IMR-90 (cell line): ENCODE measurements at regions not wholly inside any gene's neighbourhood (a gene's known extent, or its start where the extent isn't known, plus 50 kb on each side); places are given as distances from the start of the nearest gene placed in this dataset.
"Not testable (repeated sequence)": the region's sequence is repeated elsewhere in the genome, so short reads cannot be mapped to it uniquely, and the experiment has no call there.

Experiments used
- ATAC-seq: fragments of 200-7000 bp; cut with Tn5 transposase; 2 replicates; pipeline ENCODE4 v1.9.1; 2020; ENCODE audit warnings: low read depth, mild to moderate bottlenecking, moderate library complexity
- BruUV-seq: library from RNA; stranded (reverse); fragments of 400-500 nt; replicated peaks from 2 replicates; lab custom pipeline; 2021; lab: Mats Ljungman, UMichigan
- CTCF ChIA-PET: fragments of 300-600 bp; formaldehyde crosslinking; extraction: SDS; loops from one replicate; lab custom pipeline; 2021; ENCODE audit warnings: antibody characterized with exemption; lab: Yijun Ruan, JAX
- POLR2A ChIA-PET: fragments of 300-600 bp; sonication (Branson Sonifier 250); formaldehyde crosslinking; loops from one replicate; lab custom pipeline; 2022; ENCODE audit warnings: antibody characterized with exemption; ENCODE audit not compliant: unreplicated experiment; lab: Charles Lee
- DNase-seq: peaks from one replicate; pipeline ENCODE4 v3.0.0; 2013
- H2AFZ ChIP-seq: replicated peaks from 2 replicates; pipeline ENCODE3; 2013; ENCODE audit warnings: low read length, mild to moderate bottlenecking; ENCODE audit not compliant: poor library complexity
- H2AK5ac ChIP-seq: 2 replicates; pipeline ENCODE4 v1.6.1; 2013; ENCODE audit warnings: low read depth, low read length, inconsistent platforms
- H2AK9ac ChIP-seq: replicated peaks from 2 replicates; pipeline ENCODE3; 2013; ENCODE audit warnings: mild to moderate bottlenecking, low read depth, low read length, moderate library complexity; ENCODE audit not compliant: poor library complexity
- H2BK120ac ChIP-seq: 2 replicates; pipeline ENCODE4 v1.6.1; 2013; ENCODE audit warnings: low read depth, low read length, inconsistent platforms
- H2BK15ac ChIP-seq: 3 replicates; pipeline ENCODE4 v1.6.1; 2013; ENCODE audit warnings: low read depth, low read length, inconsistent platforms
- H2BK20ac ChIP-seq: 2 replicates; pipeline ENCODE4 v1.6.1; 2013; ENCODE audit warnings: low read depth, mild to moderate bottlenecking, inconsistent platforms, low read length, moderate library complexity
- H2BK5ac ChIP-seq: 2 replicates; pipeline ENCODE4 v1.6.1; 2013; ENCODE audit warnings: mild to moderate bottlenecking, low read depth, low read length, inconsistent platforms; ENCODE audit not compliant: poor library complexity, severe bottlenecking
- H3K14ac ChIP-seq: replicated peaks from 2 replicates; pipeline ENCODE4 v1.6.1; 2013; ENCODE audit warnings: low read depth, low read length, inconsistent platforms
- H3K18ac ChIP-seq: 2 replicates; pipeline ENCODE4 v1.6.1; 2013; ENCODE audit warnings: low read depth, low read length, control low read depth
- H3K23ac ChIP-seq: 2 replicates; pipeline ENCODE4 v1.6.1; 2013; ENCODE audit warnings: low read depth, low read length, inconsistent platforms
- H3K27ac ChIP-seq: 2 replicates; pipeline ENCODE4 v1.5.1; 2013; ENCODE audit warnings: mild to moderate bottlenecking, control low read depth, low read length; ENCODE audit not compliant: insufficient read depth
- H3K27me3 ChIP-seq: 2 replicates; pipeline ENCODE4 v1.6.1; 2013; ENCODE audit warnings: low read length; ENCODE audit not compliant: control insufficient read depth, insufficient read depth
- H3K36me3 ChIP-seq: 2 replicates; pipeline ENCODE4 v1.6.1; 2013; ENCODE audit warnings: low read length, mixed read lengths; ENCODE audit not compliant: control insufficient read depth, insufficient read depth
- H3K4ac ChIP-seq: 2 replicates; pipeline ENCODE4 v1.6.1; 2013; ENCODE audit warnings: low read depth, low read length, inconsistent platforms
- H3K4me1 ChIP-seq: 2 replicates; pipeline ENCODE4 v1.6.1; 2013; ENCODE audit warnings: low read length, mixed read lengths; ENCODE audit not compliant: control insufficient read depth, insufficient read depth
- H3K4me2 ChIP-seq: 2 replicates; pipeline ENCODE4 v1.6.1; 2013; ENCODE audit warnings: low read depth, mild to moderate bottlenecking, control low read depth, low read length, moderate library complexity
- H3K4me3 ChIP-seq: 2 replicates; pipeline ENCODE4 v1.5.1; 2013; ENCODE audit warnings: low read depth, mild to moderate bottlenecking, control low read depth, low read length, moderate library complexity; ENCODE audit not compliant: insufficient read depth
- H3K56ac ChIP-seq: 2 replicates; pipeline ENCODE4 v1.6.1; 2013; ENCODE audit warnings: low read length, inconsistent platforms; ENCODE audit not compliant: insufficient read depth; ENCODE audit errors: extremely low read depth
- H3K79me1 ChIP-seq, 2 experiments: 2 replicates each; pipeline ENCODE4 v1.6.1; 2013; ENCODE audit warnings: low read length in 2 of 2, inconsistent platforms in 1 of 2, low read depth in 1 of 2
- H3K9ac ChIP-seq: 2 replicates; pipeline ENCODE4 v1.6.1; 2013; ENCODE audit warnings: low read depth, low read length, control low read depth
- H3K9me1 ChIP-seq: 2 replicates; pipeline ENCODE4 v1.6.1; 2013; ENCODE audit warnings: low read length, inconsistent platforms; ENCODE audit not compliant: insufficient read depth
- H3K9me3 ChIP-seq: 2 replicates; pipeline ENCODE4 v1.6.1; 2013; ENCODE audit warnings: low read length; ENCODE audit not compliant: control insufficient read depth, insufficient read depth
- H4K20me1 ChIP-seq: 2 replicates; pipeline ENCODE4 v1.6.1; 2013; ENCODE audit warnings: low read length, inconsistent platforms; ENCODE audit not compliant: insufficient read depth
- H4K5ac ChIP-seq: 2 replicates; pipeline ENCODE4 v1.6.1; 2013; ENCODE audit warnings: mild to moderate bottlenecking, low read depth, low read length, control low read depth
- H4K8ac ChIP-seq, 2 experiments: 2 replicates each; pipeline ENCODE4 v1.6.1; 2013; ENCODE audit warnings: low read depth in 2 of 2, low read length in 2 of 2, control low read depth in 1 of 2, inconsistent platforms in 1 of 2
- H4K91ac ChIP-seq: 2 replicates; pipeline ENCODE4 v1.6.1; 2013; ENCODE audit warnings: low read depth, low read length, inconsistent platforms; ENCODE audit not compliant: insufficient read depth
- WGBS, 2 experiments: methylation state at CpG; one replicate each; pipeline versions ENCODE4 v1.1.5 to v1.1.7; 2013; ENCODE audit warnings: missing lambda C conversion rate in 2 of 2; ENCODE audit not compliant: insufficient read length in 1 of 2; ENCODE audit errors: extremely low coverage in 2 of 2; 5-methylcytosine and 5-hydroxymethylcytosine counted together
- dilution Hi-C: fragments of 300-500 bp; cut with HindIII; formaldehyde crosslinking; loops from one replicate; pipeline ENCODE4 v1.14.3; 2018; ENCODE audit warnings: low sequenced_read_pairs; ENCODE audit not compliant: unreplicated experiment
- in situ Hi-C: fragments of 300-500 bp; cut with MboI; formaldehyde crosslinking; loops from 3 replicates; pipeline ENCODE4 v1.14.3; 2019; ENCODE audit warnings: low sequenced_read_pairs, inconsistent platforms, mixed read lengths
- intact Hi-C: fragments of 100-400 bp; cut with micrococcal nuclease; formaldehyde crosslinking; loops from 2 replicates; pipeline ENCODE4 v1.10.0; 2022

GRCh38 chr14:19168261-19168660 is 201.0 kb downstream of the POTEM start:
- H3K9ac ChIP-seq, H3K23ac ChIP-seq, H2AFZ ChIP-seq, H2AK5ac ChIP-seq, intact Hi-C loops, H3K27ac ChIP-seq, H3K4me1 ChIP-seq, H3K79me1 ChIP-seq, H2BK120ac ChIP-seq, H2AK9ac ChIP-seq, dilution Hi-C loops, H4K91ac ChIP-seq, H3K27me3 ChIP-seq, H3K4ac ChIP-seq, in situ Hi-C loops, ATAC-seq, CTCF ChIA-PET, H4K8ac ChIP-seq, H4K20me1 ChIP-seq, H3K56ac ChIP-seq, H3K18ac ChIP-seq, H2BK15ac ChIP-seq, H2BK5ac ChIP-seq, DNase-seq, H3K36me3 ChIP-seq, H4K5ac ChIP-seq, BruUV-seq, H3K9me1 ChIP-seq, POLR2A ChIA-PET, H2BK20ac ChIP-seq, H3K4me3 ChIP-seq, H3K4me2 ChIP-seq, H3K14ac ChIP-seq: not testable (repeated sequence)
- 65% methylated on average over 3 of the region's 7 CpGs; no CpG with 5 or more reads in 1 of the 2 experiments for WGBS, 2 experiments
- peaks cover 31% of the 10 kb centered on the region for H3K9me3 ChIP-seq

GRCh38 chr14:19169561-19170362 is 202.5 kb downstream of the POTEM start:
- not testable (repeated sequence) for BruUV-seq
- WGBS, 2 experiments, result 45% methylated on average over 2 of the region's 7 CpGs; no CpG with 5 or more reads in 1 of the 2 experiments

More at GRCh38 chr14:19169561-19170362, 202.5 kb downstream of the POTEM start:
- CTCF ChIA-PET, result interaction anchor here (0.6 kb wide), 1 partner anchor 728 kb away, joined by 3 read pairs; no protein-coding TSS in a partner anchor
- H2BK120ac ChIP-seq, H3K36me3 ChIP-seq, H3K56ac ChIP-seq, H4K8ac ChIP-seq, H3K4me1 ChIP-seq, POLR2A ChIA-PET, H2AK9ac ChIP-seq, H2AFZ ChIP-seq, H3K23ac ChIP-seq, H3K4me3 ChIP-seq, H2BK5ac ChIP-seq, H4K91ac ChIP-seq, H3K9me1 ChIP-seq, H3K4ac ChIP-seq, dilution Hi-C loops, H2BK15ac ChIP-seq, intact Hi-C loops, H3K9ac ChIP-seq, ATAC-seq, in situ Hi-C loops, H3K79me1 ChIP-seq, H3K18ac ChIP-seq, H2BK20ac ChIP-seq, H3K14ac ChIP-seq, H2AK5ac ChIP-seq, H4K20me1 ChIP-seq, H3K27me3 ChIP-seq, H3K27ac ChIP-seq, H4K5ac ChIP-seq, DNase-seq, H3K4me2 ChIP-seq: not testable (repeated sequence)
- H3K9me3 ChIP-seq, result peaks cover 28% of the 10 kb centered on the region
